SU-DHL-6 (cell line): ENCODE measurements at regions not wholly inside any gene's neighbourhood (a gene's known extent, or its start where the extent isn't known, plus 50 kb on each side); places are given as distances from the start of the nearest gene placed in this dataset.

Source experiments
- H2AFZ ChIP-seq: fragments of 200-600 bp; sonication (generic); 2 replicates; pipeline ENCODE4 v1.6.1; 2014; ENCODE audit warnings: low read depth, mild to moderate bottlenecking, moderate library complexity, mixed read lengths, antibody characterized with exemption, low read length; ENCODE audit not compliant: severe bottlenecking
- H3F3A ChIP-seq: fragments of 200-600 bp; shearing (Covaris generic); 2 replicates; pipeline ENCODE4 v1.6.0; 2016; ENCODE audit warnings: antibody characterized with exemption, mild to moderate bottlenecking; ENCODE audit not compliant: insufficient read depth
- H3K27ac ChIP-seq: fragments of 200-600 bp; sonication (generic); 2 replicates; pipeline ENCODE4 v1.5.1; 2016; ENCODE audit warnings: low read depth, mild to moderate bottlenecking, low read length, moderate library complexity, mixed read lengths
- H3K27me3 ChIP-seq: fragments of 200-600 bp; sonication (generic), shearing (Covaris generic); 2 replicates; pipeline ENCODE4 v1.6.0; 2014; ENCODE audit warnings: mild to moderate bottlenecking, low read length
- H3K36me3 ChIP-seq: fragments of 200-600 bp; sonication (generic); 2 replicates; pipeline ENCODE4 v1.6.1; 2014; ENCODE audit warnings: mild to moderate bottlenecking, low read length, mixed read lengths
- H3K4me2 ChIP-seq: fragments of 300-600, 200-600 bp; shearing (Covaris generic), sonication (generic); 2 replicates; pipeline ENCODE4 v1.6.0; 2014; ENCODE audit warnings: low read length, low read depth, mild to moderate bottlenecking; ENCODE audit not compliant: poor library complexity, severe bottlenecking
- H3K4me3 ChIP-seq: fragments of 200-600 bp; sonication (generic); 2 replicates; pipeline ENCODE4 v1.5.1; 2014; ENCODE audit warnings: antibody characterized with exemption, low read length, mild to moderate bottlenecking, mixed read lengths; ENCODE audit not compliant: insufficient read depth, poor library complexity, severe bottlenecking
- H3K79me2 ChIP-seq: fragments of 200-600 bp; sonication (generic); 2 replicates; pipeline ENCODE4 v1.6.1; 2014; ENCODE audit warnings: mild to moderate bottlenecking, low read length, moderate library complexity; ENCODE audit not compliant: insufficient read depth
- H3K9ac ChIP-seq: fragments of 200-600 bp; sonication (generic); 2 replicates; pipeline ENCODE4 v1.7.0; 2014; ENCODE audit warnings: mild to moderate bottlenecking, low read length
- H3K9me2 ChIP-seq: fragments of 200-600 bp; sonication (generic); replicated peaks from 2 replicates; pipeline ENCODE4 v1.6.1; 2014; ENCODE audit warnings: low read length; ENCODE audit not compliant: insufficient read depth
- H3K9me3 ChIP-seq: fragments of 200-600 bp; sonication (generic); 2 replicates; pipeline ENCODE4 v1.6.1; 2014; ENCODE audit warnings: low read length, mixed read lengths; ENCODE audit not compliant: insufficient read depth
- H4K20me1 ChIP-seq: fragments of 200-600 bp; sonication (generic); 2 replicates; pipeline ENCODE4 v1.6.1; 2014; ENCODE audit warnings: low read depth, mild to moderate bottlenecking, antibody characterized with exemption, low read length, moderate library complexity, mixed read lengths
- CTCF ChIP-seq: fragments of 200-600 bp; sonication (generic); IDR thresholded peaks from one replicate; pipeline ENCODE4 v1.5.1; 2017; ENCODE audit warnings: antibody characterized with exemption, mild to moderate bottlenecking, low read length, moderate library complexity; ENCODE audit not compliant: insufficient read depth, poor library complexity, severe bottlenecking
- EZH2phosphoT487 ChIP-seq: fragments of 200-600 bp; sonication (generic), shearing (Covaris generic); conservative IDR thresholded peaks from 2 replicates; pipeline ENCODE4 v1.6.1; 2018; ENCODE audit warnings: mild to moderate bottlenecking, antibody characterized with exemption, low read length, moderate library complexity, mixed read lengths

- Histone ChIP-seq H3K4me2 (no peak overlapping the region), H3K27ac (no peak overlapping the region), H3K79me2 (no peaks in the 10 kb centered on the region), H3K27me3 (no peaks in the 10 kb centered on the region), H4K20me1 (no peaks in the 10 kb centered on the region), H3K9ac (no peak overlapping the region), H3K9me3 (no peaks in the 10 kb centered on the region), H3K4me3 (no peak overlapping the region), H3F3A (no peaks in the 10 kb centered on the region), H2AFZ (no peak overlapping the region), H3K9me2 (no peaks in the 10 kb centered on the region; the same call in 1 of the 2 replicates), H3K36me3 (no peaks in the 10 kb centered on the region)
- TF ChIP-seq EZH2phosphoT487 (no peak), CTCF (no peak)
Observed at GRCh38 chr9:23907343-23907742, 81.3 kb upstream of the ELAVL2 start.

GRCh38 chr9:23887781-23888180, 61.7 kb upstream of the ELAVL2 start:
- Histone ChIP-seq H3K9me3 (no peaks in the 10 kb centered on the region), H2AFZ (no peak overlapping the region), H3K79me2 (no peaks in the 10 kb centered on the region), H3K4me3 (no peak overlapping the region), H3K9ac (no peak overlapping the region), H3K36me3 (no peaks in the 10 kb centered on the region), H3K27ac (no peak overlapping the region), H3F3A (no peaks in the 10 kb centered on the region), H3K4me2 (no peak overlapping the region), H3K9me2 (no peaks in the 10 kb centered on the region; the same call in 1 of the 2 replicates), H3K27me3 (no peaks in the 10 kb centered on the region), H4K20me1 (no peaks in the 10 kb centered on the region)
- no peak for TF ChIP-seq CTCF
- no peak for TF ChIP-seq EZH2phosphoT487
